GM23338 (cell line): ENCODE measurements at regions not wholly inside any gene's neighbourhood (a gene's known extent, or its start where the extent isn't known, plus 50 kb on each side); places are given as distances from the start of the nearest gene placed in this dataset.

ENCODE experiments used
- ATAC-seq: fragments of 200-7000 bp; cut with Tn5 transposase; 3 replicates; pipeline ENCODE4 v1.9.1; 2020
- DNase-seq: peaks from one replicate; pipeline ENCODE4 v3.0.0-alpha.2; 2015; ENCODE audit warnings: low spot score
- H2AFZ ChIP-seq: fragments of 200-600 bp; sonication (generic); 2 replicates; pipeline ENCODE4 v1.8.0; 2016; ENCODE audit warnings: antibody characterized with exemption, mild to moderate bottlenecking, moderate library complexity
- H3F3A ChIP-seq: fragments of 200-600 bp; sonication (generic); replicated peaks from 2 replicates; pipeline ENCODE4 v1.8.0; 2017; ENCODE audit warnings: antibody characterized with exemption, mixed run types, low read depth
- H3K27ac ChIP-seq: fragments of 200-600 bp; sonication (generic); 2 replicates; pipeline ENCODE4 v1.6.1; 2016; ENCODE audit warnings: low read depth
- H3K27me3 ChIP-seq: fragments of 200-600 bp; sonication (generic); 2 replicates; pipeline ENCODE4 v1.8.0; 2016; ENCODE audit warnings: mild to moderate bottlenecking, mixed run types, moderate library complexity; ENCODE audit not compliant: insufficient read depth
- H3K36me3 ChIP-seq: fragments of 200-600 bp; sonication (generic); 2 replicates; pipeline ENCODE4 v1.8.0; 2016; ENCODE audit warnings: mild to moderate bottlenecking; ENCODE audit not compliant: insufficient read depth
- H3K4me1 ChIP-seq: fragments of 200-600 bp; sonication (generic); 2 replicates; pipeline ENCODE4 v1.8.0; 2016; ENCODE audit warnings: mild to moderate bottlenecking, moderate library complexity; ENCODE audit not compliant: insufficient read depth
- H3K4me2 ChIP-seq: fragments of 200-600 bp; sonication (generic); 2 replicates; pipeline ENCODE4 v1.7.1; 2017; ENCODE audit warnings: mixed run types
- H3K4me3 ChIP-seq: fragments of 200-600 bp; sonication (generic); 2 replicates; pipeline ENCODE4 v1.6.1; 2016; ENCODE audit warnings: mixed run types
- H3K79me2 ChIP-seq: fragments of 200-600 bp; sonication (generic); replicated peaks from 2 replicates; pipeline ENCODE4 v1.8.0; 2017; ENCODE audit warnings: mild to moderate bottlenecking; ENCODE audit not compliant: insufficient read depth
- H3K9me2 ChIP-seq: fragments of 200-600 bp; sonication (generic); 2 replicates; pipeline ENCODE4 v1.8.0; 2017; ENCODE audit not compliant: insufficient read depth
- H4K20me1 ChIP-seq: fragments of 200-600 bp; sonication (generic); replicated peaks from 2 replicates; pipeline ENCODE4 v1.8.0; 2017; ENCODE audit warnings: mild to moderate bottlenecking; ENCODE audit not compliant: insufficient read depth
- H3K27ac Mint-ChIP-seq: 2 replicates; pipeline ENCODE4 v1.8.0; 2020; ENCODE audit warnings: inconsistent platforms, mild to moderate bottlenecking, moderate library complexity, mixed read lengths
- H3K27me3 Mint-ChIP-seq: 3 replicates; pipeline ENCODE4 v1.8.0; 2022; ENCODE audit warnings: low read depth, mild to moderate bottlenecking, moderate library complexity, mixed read lengths, inconsistent platforms; ENCODE audit not compliant: insufficient read depth, poor library complexity
- H3K36me3 Mint-ChIP-seq: 3 replicates; pipeline ENCODE4 v1.8.0; 2021; ENCODE audit warnings: low read depth, mild to moderate bottlenecking, inconsistent platforms, moderate library complexity, mixed read lengths
- H3K4me1 Mint-ChIP-seq: 3 replicates; pipeline ENCODE4 v1.8.0; 2020; ENCODE audit warnings: mild to moderate bottlenecking, inconsistent platforms, mixed read lengths
- H3K4me3 Mint-ChIP-seq: 3 replicates; pipeline ENCODE4 v1.8.0; 2021; ENCODE audit warnings: moderate library complexity, mild to moderate bottlenecking, inconsistent platforms, mixed read lengths
- H3K9me3 Mint-ChIP-seq: 3 replicates; pipeline ENCODE4 v1.8.0; 2020; ENCODE audit warnings: moderate library complexity, mild to moderate bottlenecking, inconsistent platforms, mixed read lengths
- CREB1 ChIP-seq: fragments of 250-450 bp; sonication (Bioruptor Pico); IDR thresholded peaks from 2 replicates; pipeline ENCODE4 v1.5.0; 2020; ENCODE audit warnings: low read depth, mild to moderate bottlenecking, moderate library complexity
- EZH2 ChIP-seq: fragments of 200-600 bp; sonication (generic); IDR thresholded peaks from one replicate; pipeline ENCODE4 v1.8.0; 2017; ENCODE audit warnings: antibody characterized with exemption, mild to moderate bottlenecking, low read depth; ENCODE audit not compliant: unreplicated experiment
- EZH2phosphoT487 ChIP-seq: fragments of 200-600 bp; sonication (generic); IDR thresholded peaks from one replicate; pipeline ENCODE4 v1.8.1; 2018; ENCODE audit warnings: antibody characterized with exemption; ENCODE audit not compliant: unreplicated experiment
- JUNB ChIP-seq: IDR thresholded peaks from one replicate; pipeline ENCODE4 v1.6.1; 2016; ENCODE audit warnings: antibody characterized with exemption; ENCODE audit not compliant: unreplicated experiment
- NANOG ChIP-seq: IDR thresholded peaks from 2 replicates; pipeline ENCODE4 v1.6.1; 2016; ENCODE audit warnings: antibody characterized with exemption, borderline replicate concordance
- POLR2AphosphoS5 ChIP-seq: IDR thresholded peaks from 2 replicates; pipeline ENCODE4 v1.6.1; 2016; ENCODE audit warnings: antibody characterized with exemption, low read depth
- STAT1 ChIP-seq: IDR thresholded peaks from one replicate; pipeline ENCODE4 v1.6.1; 2016; ENCODE audit warnings: antibody characterized with exemption; ENCODE audit not compliant: unreplicated experiment
- ZNF114 ChIP-seq: fragments of 250-450 bp; sonication (Bioruptor Pico); IDR thresholded peaks from 2 replicates; pipeline ENCODE4 v1.5.0; 2020; ENCODE audit warnings: mild to moderate bottlenecking, moderate library complexity
- ZNF331 ChIP-seq: fragments of 250-450 bp; sonication (Bioruptor Pico); IDR thresholded peaks from 2 replicates; pipeline ENCODE4 v1.5.0; 2020; ENCODE audit warnings: low read depth, mild to moderate bottlenecking, moderate library complexity
- TF ChIP-seq, protein P1 (sequence below): fragments of 250-450 bp; sonication (Bioruptor Pico); IDR thresholded peaks from 2 replicates; pipeline ENCODE4 v1.5.0; 2020; ENCODE audit warnings: mild to moderate bottlenecking, moderate library complexity
- TF ChIP-seq, protein P2 (sequence below): IDR thresholded peaks from one replicate; pipeline ENCODE4 v1.6.1; 2018; ENCODE audit warnings: antibody characterized with exemption; ENCODE audit not compliant: unreplicated experiment
- TF ChIP-seq, protein P3 (sequence below): IDR thresholded peaks from 2 replicates; pipeline ENCODE4 v1.6.1; 2016; ENCODE audit warnings: antibody characterized with exemption
- TF ChIP-seq, protein P4 (sequence below), 2 experiments: fragments of 200-600 bp in 1 of 2; sonication (generic) in 1 of 2; conservative IDR thresholded peaks; 2 replicates each; pipeline versions ENCODE4 v1.5.1 to v1.6.1; 2016 to 2017; ENCODE audit warnings: antibody characterized with exemption in 2 of 2, low read depth in 2 of 2, mild to moderate bottlenecking in 2 of 2, moderate library complexity in 1 of 2

DNA sequence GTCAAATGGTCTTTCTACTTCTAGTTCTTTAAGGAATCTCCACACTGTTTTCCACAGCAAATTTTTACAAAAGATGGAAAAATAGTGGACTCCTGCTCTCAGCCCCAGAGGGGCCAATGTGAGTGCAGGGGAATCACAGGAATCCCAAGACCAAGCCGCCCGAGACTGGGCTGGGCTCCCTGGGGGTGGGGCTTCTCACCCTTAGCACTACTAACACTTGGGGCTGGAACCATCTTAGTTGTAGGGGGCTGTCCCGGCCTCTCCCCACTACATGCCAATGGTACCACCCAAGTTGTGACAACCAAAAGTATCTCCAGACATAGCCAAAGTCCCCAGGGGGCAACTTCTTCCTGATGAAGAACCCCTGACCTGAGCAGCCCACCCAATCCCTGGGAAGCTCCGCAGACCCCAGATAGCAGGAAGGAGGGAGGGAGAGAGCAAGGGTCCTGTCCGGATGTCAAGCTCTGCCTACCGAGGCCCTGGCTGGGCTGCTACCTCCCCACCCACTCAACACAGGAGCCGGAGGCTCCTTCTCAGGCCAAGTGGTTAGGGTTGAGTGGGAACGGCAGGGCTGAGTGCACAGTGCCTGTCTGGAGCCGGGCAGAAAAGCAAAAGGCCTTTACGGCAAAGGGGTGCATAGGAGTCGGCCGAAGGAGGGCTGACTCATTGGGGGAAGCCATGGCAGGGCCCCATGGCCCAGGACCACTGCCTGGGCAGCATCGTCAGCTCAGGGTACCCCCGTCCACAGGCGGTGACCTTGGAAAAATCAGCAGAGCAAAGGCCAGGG is 122.5 kb upstream of the FGF3 start:
- no peak overlapping the region for H3K4me3 ChIP-seq
- peaks cover 3% of the 10 kb centered on the region for H3K27me3 Mint-ChIP-seq
- ATAC-seq (no peak), DNase-seq (no peak)
- H3K27ac Mint-ChIP-seq = no peak overlapping the region
- H3K4me1 ChIP-seq = no peaks in the 10 kb centered on the region; the same call in 1 of the 2 replicates
- H2AFZ ChIP-seq = no peak overlapping the region
- H4K20me1 ChIP-seq = no peaks in the 10 kb centered on the region
- H3K27ac ChIP-seq = no peak overlapping the region
- H3F3A ChIP-seq = 0 out of 2 replicates have a peak, but pooled peaks cover 1% of the 10 kb centered on the region
- no peaks in the 10 kb centered on the region for H3K79me2 ChIP-seq
- no peak overlapping the region for H3K4me3 Mint-ChIP-seq
- H3K4me2 ChIP-seq = no peak overlapping the region
- H3K36me3 Mint-ChIP-seq = no peaks in the 10 kb centered on the region; the same call in 2 of the 3 replicates
- H3K9me3 Mint-ChIP-seq = no peaks in the 10 kb centered on the region
- peaks cover 6% of the 10 kb centered on the region; the same call in 1 of the 3 replicates for H3K4me1 Mint-ChIP-seq
- no peaks in the 10 kb centered on the region for H3K27me3 ChIP-seq
- H3K9me2 ChIP-seq = no peaks in the 10 kb centered on the region
- TF ChIP-seq, protein P1, sequence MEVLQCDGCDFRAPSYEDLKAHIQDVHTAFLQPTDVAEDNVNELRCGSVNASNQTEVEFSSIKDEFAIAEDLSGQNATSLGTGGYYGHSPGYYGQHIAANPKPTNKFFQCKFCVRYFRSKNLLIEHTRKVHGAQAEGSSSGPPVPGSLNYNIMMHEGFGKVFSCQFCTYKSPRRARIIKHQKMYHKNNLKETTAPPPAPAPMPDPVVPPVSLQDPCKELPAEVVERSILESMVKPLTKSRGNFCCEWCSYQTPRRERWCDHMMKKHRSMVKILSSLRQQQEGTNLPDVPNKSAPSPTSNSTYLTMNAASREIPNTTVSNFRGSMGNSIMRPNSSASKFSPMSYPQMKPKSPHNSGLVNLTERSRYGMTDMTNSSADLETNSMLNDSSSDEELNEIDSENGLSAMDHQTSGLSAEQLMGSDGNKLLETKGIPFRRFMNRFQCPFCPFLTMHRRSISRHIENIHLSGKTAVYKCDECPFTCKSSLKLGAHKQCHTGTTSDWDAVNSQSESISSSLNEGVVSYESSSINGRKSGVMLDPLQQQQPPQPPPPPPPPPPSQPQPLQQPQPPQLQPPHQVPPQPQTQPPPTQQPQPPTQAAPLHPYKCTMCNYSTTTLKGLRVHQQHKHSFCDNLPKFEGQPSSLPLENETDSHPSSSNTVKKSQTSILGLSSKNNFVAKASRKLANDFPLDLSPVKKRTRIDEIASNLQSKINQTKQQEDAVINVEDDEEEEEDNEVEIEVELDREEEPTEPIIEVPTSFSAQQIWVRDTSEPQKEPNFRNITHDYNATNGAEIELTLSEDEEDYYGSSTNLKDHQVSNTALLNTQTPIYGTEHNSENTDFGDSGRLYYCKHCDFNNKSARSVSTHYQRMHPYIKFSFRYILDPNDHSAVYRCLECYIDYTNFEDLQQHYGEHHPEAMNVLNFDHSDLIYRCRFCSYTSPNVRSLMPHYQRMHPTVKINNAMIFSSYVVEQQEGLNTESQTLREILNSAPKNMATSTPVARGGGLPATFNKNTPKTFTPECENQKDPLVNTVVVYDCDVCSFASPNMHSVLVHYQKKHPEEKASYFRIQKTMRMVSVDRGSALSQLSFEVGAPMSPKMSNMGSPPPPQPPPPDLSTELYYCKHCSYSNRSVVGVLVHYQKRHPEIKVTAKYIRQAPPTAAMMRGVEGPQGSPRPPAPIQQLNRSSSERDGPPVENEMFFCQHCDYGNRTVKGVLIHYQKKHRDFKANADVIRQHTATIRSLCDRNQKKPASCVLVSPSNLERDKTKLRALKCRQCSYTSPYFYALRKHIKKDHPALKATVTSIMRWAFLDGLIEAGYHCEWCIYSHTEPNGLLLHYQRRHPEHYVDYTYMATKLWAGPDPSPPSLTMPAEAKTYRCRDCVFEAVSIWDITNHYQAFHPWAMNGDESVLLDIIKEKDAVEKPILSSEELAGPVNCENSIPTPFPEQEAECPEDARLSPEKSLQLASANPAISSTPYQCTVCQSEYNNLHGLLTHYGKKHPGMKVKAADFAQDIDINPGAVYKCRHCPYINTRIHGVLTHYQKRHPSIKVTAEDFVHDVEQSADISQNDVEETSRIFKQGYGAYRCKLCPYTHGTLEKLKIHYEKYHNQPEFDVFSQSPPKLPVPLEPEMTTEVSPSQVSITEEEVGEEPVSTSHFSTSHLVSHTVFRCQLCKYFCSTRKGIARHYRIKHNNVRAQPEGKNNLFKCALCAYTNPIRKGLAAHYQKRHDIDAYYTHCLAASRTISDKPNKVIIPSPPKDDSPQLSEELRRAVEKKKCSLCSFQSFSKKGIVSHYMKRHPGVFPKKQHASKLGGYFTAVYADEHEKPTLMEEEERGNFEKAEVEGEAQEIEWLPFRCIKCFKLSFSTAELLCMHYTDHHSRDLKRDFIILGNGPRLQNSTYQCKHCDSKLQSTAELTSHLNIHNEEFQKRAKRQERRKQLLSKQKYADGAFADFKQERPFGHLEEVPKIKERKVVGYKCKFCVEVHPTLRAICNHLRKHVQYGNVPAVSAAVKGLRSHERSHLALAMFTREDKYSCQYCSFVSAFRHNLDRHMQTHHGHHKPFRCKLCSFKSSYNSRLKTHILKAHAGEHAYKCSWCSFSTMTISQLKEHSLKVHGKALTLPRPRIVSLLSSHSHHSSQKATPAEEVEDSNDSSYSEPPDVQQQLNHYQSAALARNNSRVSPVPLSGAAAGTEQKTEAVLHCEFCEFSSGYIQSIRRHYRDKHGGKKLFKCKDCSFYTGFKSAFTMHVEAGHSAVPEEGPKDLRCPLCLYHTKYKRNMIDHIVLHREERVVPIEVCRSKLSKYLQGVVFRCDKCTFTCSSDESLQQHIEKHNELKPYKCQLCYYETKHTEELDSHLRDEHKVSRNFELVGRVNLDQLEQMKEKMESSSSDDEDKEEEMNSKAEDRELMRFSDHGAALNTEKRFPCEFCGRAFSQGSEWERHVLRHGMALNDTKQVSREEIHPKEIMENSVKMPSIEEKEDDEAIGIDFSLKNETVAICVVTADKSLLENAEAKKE (CRISPR knock-in tag) = no peak
- TF ChIP-seq NANOG (no peak), CREB1 (CRISPR knock-in tag) (no peak), POLR2AphosphoS5 (no peak), STAT1 (no peak), ZNF114 (no peak), JUNB (no peak), EZH2 (no peak), EZH2phosphoT487 (no peak), ZNF331 (no peak)
- TF ChIP-seq, protein P2, sequence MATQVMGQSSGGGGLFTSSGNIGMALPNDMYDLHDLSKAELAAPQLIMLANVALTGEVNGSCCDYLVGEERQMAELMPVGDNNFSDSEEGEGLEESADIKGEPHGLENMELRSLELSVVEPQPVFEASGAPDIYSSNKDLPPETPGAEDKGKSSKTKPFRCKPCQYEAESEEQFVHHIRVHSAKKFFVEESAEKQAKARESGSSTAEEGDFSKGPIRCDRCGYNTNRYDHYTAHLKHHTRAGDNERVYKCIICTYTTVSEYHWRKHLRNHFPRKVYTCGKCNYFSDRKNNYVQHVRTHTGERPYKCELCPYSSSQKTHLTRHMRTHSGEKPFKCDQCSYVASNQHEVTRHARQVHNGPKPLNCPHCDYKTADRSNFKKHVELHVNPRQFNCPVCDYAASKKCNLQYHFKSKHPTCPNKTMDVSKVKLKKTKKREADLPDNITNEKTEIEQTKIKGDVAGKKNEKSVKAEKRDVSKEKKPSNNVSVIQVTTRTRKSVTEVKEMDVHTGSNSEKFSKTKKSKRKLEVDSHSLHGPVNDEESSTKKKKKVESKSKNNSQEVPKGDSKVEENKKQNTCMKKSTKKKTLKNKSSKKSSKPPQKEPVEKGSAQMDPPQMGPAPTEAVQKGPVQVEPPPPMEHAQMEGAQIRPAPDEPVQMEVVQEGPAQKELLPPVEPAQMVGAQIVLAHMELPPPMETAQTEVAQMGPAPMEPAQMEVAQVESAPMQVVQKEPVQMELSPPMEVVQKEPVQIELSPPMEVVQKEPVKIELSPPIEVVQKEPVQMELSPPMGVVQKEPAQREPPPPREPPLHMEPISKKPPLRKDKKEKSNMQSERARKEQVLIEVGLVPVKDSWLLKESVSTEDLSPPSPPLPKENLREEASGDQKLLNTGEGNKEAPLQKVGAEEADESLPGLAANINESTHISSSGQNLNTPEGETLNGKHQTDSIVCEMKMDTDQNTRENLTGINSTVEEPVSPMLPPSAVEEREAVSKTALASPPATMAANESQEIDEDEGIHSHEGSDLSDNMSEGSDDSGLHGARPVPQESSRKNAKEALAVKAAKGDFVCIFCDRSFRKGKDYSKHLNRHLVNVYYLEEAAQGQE = no peak
- TF ChIP-seq, protein P3, sequence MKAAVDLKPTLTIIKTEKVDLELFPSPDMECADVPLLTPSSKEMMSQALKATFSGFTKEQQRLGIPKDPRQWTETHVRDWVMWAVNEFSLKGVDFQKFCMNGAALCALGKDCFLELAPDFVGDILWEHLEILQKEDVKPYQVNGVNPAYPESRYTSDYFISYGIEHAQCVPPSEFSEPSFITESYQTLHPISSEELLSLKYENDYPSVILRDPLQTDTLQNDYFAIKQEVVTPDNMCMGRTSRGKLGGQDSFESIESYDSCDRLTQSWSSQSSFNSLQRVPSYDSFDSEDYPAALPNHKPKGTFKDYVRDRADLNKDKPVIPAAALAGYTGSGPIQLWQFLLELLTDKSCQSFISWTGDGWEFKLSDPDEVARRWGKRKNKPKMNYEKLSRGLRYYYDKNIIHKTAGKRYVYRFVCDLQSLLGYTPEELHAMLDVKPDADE = no peak
- TF ChIP-seq, protein P4, sequence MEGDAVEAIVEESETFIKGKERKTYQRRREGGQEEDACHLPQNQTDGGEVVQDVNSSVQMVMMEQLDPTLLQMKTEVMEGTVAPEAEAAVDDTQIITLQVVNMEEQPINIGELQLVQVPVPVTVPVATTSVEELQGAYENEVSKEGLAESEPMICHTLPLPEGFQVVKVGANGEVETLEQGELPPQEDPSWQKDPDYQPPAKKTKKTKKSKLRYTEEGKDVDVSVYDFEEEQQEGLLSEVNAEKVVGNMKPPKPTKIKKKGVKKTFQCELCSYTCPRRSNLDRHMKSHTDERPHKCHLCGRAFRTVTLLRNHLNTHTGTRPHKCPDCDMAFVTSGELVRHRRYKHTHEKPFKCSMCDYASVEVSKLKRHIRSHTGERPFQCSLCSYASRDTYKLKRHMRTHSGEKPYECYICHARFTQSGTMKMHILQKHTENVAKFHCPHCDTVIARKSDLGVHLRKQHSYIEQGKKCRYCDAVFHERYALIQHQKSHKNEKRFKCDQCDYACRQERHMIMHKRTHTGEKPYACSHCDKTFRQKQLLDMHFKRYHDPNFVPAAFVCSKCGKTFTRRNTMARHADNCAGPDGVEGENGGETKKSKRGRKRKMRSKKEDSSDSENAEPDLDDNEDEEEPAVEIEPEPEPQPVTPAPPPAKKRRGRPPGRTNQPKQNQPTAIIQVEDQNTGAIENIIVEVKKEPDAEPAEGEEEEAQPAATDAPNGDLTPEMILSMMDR (conservative IDR thresholded peaks at IDR 0.05; ENCODE audit: low read depth in 2 of 2) = no peak
- no peaks in the 10 kb centered on the region for H3K36me3 ChIP-seq
